Tibial artery (tissue), 4 donors: ENCODE measurements at regions not wholly inside any gene's neighbourhood (a gene's known extent, or its start where the extent isn't known, plus 50 kb on each side); places are given as distances from the start of the nearest gene placed in this dataset.
A peak's percentile ranks its signal among the peaks of the same experiment; 100 is the strongest.
"Not testable (repeated sequence)": the region's sequence is repeated elsewhere in the genome, so short reads cannot be mapped to it uniquely, and the experiment has no call there.

Source experiments
- DNase-seq, 2 donors: peaks; one replicate each; pipeline ENCODE4 v3.0.0-alpha.2; 2019
- H3K27ac ChIP-seq, 2 donors: fragments of 200-600 bp; sonication (generic) in 1 of 2; 1 replicate in 1 of 2; 2 replicates in 1 of 2; pipeline ENCODE4 v1.5.1; 2018 to 2019; ENCODE audit warnings: mild to moderate bottlenecking in 1 of 2
- H3K27me3 ChIP-seq, 2 donors: fragments of 200-600 bp; sonication (generic) in 1 of 2; one replicate each; pipeline versions ENCODE4 v1.5.1 to v1.6.0; 2016 to 2019
- H3K36me3 ChIP-seq, 3 donors: fragments of 200-600 bp; sonication (generic) in 2 of 3; one replicate each; pipeline ENCODE4 v1.5.1; 2016 to 2019; ENCODE audit warnings: mild to moderate bottlenecking in 2 of 3
- H3K4me1 ChIP-seq, 4 donors: fragments of 200-600 bp; sonication (generic) in 2 of 4; 1 replicate in 3 of 4; 2 replicates in 1 of 4; pipeline ENCODE4 v1.5.1; 2016 to 2019
- H3K4me3 ChIP-seq, 2 donors: fragments of 200-600 bp; sonication (generic) in 1 of 2; 1 replicate in 1 of 2; 2 replicates in 1 of 2; pipeline ENCODE4 v1.5.1; 2018 to 2019; ENCODE audit warnings: mild to moderate bottlenecking in 2 of 2
- H3K9me3 ChIP-seq, 3 donors: fragments of 200-600 bp; sonication (generic) in 1 of 3; one replicate each; pipeline ENCODE4 v1.5.1; 2016 to 2019
- intact Hi-C: fragments of 100-400 bp; cut with DNase I; formaldehyde crosslinking; loops from one replicate; pipeline ENCODE4 v1.15.0; 2023; ENCODE audit warnings: low total_unique reads
- TF ChIP-seq, protein P1 (sequence below), 2 experiments: fragments of 200-600 bp in 1 of 2; fragments of 450-650 bp in 1 of 2; IDR thresholded peaks; one replicate each; pipeline ENCODE4 v1.5.1; 2017 to 2019; ENCODE audit warnings: antibody characterized with exemption in 2 of 2, mild to moderate bottlenecking in 1 of 2, moderate library complexity in 1 of 2

DNA sequence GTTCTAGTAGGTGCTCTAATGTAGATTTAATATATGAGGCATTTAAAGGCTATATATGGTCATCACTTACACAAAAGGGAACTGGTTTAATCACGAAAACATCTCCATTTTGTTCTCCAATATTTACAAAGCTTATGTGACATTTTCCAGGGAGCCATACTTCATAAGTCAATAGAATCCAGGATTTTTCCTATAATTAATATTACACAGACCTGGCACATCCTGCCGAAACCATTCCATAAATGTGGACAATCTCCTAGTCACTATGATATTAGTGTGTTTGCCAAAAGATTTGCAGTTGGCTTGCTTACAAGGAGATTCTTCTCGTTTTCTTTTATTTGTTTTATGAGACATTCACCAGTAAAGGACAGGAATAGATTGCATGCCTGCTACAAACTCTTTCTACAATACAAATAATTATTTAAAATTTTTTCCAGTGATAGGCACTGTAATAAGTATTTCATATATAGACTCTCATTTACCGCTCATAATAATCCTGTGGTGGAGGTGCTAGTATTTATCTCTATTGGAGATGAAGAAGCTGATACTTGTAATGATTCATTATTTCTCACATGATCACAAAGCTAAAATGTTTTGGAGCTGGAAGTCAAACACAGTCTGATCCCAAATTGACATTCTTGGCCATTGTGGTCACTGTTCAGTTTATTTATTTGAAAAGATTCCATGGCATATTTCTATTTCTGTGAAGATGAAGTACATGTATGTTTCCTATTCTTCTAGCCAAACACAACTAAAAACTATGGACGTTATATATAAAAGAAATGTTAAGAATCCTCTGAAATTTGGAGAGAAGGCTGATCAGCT, 597.0 kb downstream of the HTR1B start:
- H3K9me3 ChIP-seq = no peaks in the 10 kb centered on the region
- H3K27me3 ChIP-seq = no peaks in the 10 kb centered on the region
- H3K4me1 ChIP-seq = peaks cover 0 to 55% (median 6%) of the 10 kb centered on the region in 4 donors
- no peak for DNase-seq
- intact Hi-C loops = no loop called here
- H3K4me3 ChIP-seq = no peak overlapping the region
- H3K27ac ChIP-seq = peak overlapping the region; percentile 54 to 61
- TF ChIP-seq, protein P1, sequence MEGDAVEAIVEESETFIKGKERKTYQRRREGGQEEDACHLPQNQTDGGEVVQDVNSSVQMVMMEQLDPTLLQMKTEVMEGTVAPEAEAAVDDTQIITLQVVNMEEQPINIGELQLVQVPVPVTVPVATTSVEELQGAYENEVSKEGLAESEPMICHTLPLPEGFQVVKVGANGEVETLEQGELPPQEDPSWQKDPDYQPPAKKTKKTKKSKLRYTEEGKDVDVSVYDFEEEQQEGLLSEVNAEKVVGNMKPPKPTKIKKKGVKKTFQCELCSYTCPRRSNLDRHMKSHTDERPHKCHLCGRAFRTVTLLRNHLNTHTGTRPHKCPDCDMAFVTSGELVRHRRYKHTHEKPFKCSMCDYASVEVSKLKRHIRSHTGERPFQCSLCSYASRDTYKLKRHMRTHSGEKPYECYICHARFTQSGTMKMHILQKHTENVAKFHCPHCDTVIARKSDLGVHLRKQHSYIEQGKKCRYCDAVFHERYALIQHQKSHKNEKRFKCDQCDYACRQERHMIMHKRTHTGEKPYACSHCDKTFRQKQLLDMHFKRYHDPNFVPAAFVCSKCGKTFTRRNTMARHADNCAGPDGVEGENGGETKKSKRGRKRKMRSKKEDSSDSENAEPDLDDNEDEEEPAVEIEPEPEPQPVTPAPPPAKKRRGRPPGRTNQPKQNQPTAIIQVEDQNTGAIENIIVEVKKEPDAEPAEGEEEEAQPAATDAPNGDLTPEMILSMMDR (IDR thresholded peaks at IDR 0.05) = no peak
- no peaks in the 10 kb centered on the region for H3K36me3 ChIP-seq

DNA sequence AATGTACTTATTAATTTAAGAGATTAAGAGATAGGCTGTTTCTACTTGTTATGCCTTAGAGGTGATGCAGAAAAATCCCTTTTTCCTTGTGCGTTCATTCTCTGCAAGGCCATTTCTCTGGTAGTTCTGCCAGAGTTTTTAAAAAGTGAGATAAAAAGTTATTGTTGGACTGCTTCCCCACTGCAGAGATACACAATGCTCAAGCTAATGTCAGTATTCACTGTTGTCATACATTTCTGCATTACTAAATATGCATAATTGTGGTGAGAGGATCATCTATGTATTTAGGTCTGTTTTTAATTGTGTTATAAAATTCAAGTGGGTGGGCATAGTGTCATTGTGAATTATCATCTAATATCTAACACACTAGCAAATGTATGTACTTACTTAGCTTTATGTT, 600.4 kb downstream of the HTR1B start:
- intact Hi-C loops = no loop called here

DNA sequence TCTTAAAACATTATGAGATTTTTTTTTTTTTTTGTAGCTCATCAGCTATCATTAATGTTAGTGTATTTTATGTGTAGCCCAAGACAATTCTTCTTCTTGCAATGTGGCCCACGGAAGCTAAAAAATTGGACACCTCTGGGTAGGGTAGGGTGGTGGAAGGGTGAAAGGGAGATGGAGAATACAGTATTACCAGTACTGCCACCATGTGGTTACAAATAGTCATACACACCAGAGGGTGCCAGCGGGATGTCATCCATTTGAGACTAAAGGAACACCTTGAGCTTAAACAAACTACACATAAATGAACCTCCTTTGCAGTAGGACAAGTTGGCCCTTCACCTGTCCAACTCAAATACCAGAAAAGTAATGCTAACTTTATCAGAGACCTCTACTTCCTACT, 601.9 kb downstream of the HTR1B start:
- H3K9me3 ChIP-seq = no peaks in the 10 kb centered on the region
- intact Hi-C loops = no loop called here
- DNase-seq = no peak
- no peaks in the 10 kb centered on the region for H3K36me3 ChIP-seq
- H3K27ac ChIP-seq = peak overlapping the region; percentile 6 to 29
- H3K4me1 ChIP-seq = peaks cover 0 to 62% (median 10%) of the 10 kb centered on the region in 4 donors
- H3K4me3 ChIP-seq = no peak overlapping the region
- TF ChIP-seq, protein P1 (IDR thresholded peaks at IDR 0.05) = no peak
- H3K27me3 ChIP-seq = no peaks in the 10 kb centered on the region

More for the DNA sequence above, 600.4 kb downstream of the HTR1B start:
- Histone ChIP-seq H3K4me1 (peaks cover 0 to 56% (median 6%) of the 10 kb centered on the region in 4 donors), H3K36me3 (no peaks in the 10 kb centered on the region), H3K27me3 (no peaks in the 10 kb centered on the region), H3K9me3 (no peaks in the 10 kb centered on the region), H3K27ac (peak overlapping the region; percentile 23 to 61), H3K4me3 (no peak overlapping the region)
- DNase-seq = no peak
- TF ChIP-seq, protein P1 (IDR thresholded peaks at IDR 0.05) = no peak

DNA sequence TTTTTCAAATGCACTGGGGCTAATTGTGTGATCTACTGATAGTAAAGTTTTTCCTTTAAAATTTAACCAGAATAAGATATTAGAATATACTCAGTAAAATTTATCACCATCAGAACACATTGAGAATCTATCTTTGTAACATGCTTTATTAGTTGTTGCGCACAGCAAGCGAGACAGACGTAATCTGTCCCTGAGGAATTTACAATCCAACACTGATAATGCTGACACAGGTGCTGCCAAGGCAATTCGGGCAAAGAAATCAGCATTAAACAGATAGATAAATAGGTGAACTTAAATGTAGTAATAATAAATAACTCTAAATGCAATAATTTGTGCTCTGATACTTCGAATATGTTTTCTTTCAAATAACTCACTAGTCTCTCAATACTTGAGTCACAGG, 607.2 kb downstream of the HTR1B start:
- intact Hi-C loops = no loop called here
- TF ChIP-seq, protein P1 (IDR thresholded peaks at IDR 0.05) = no peak
- no peaks in the 10 kb centered on the region for H3K36me3 ChIP-seq
- DNase-seq = no peak
- H3K4me3 ChIP-seq = no peak overlapping the region
- no peaks in the 10 kb centered on the region for H3K27me3 ChIP-seq
- no peaks in the 10 kb centered on the region for H3K9me3 ChIP-seq
- peak overlapping the region; percentile 40 to 47 for H3K27ac ChIP-seq
- peaks cover 0 to 50% (median 10%) of the 10 kb centered on the region in 4 donors for H3K4me1 ChIP-seq

DNA sequence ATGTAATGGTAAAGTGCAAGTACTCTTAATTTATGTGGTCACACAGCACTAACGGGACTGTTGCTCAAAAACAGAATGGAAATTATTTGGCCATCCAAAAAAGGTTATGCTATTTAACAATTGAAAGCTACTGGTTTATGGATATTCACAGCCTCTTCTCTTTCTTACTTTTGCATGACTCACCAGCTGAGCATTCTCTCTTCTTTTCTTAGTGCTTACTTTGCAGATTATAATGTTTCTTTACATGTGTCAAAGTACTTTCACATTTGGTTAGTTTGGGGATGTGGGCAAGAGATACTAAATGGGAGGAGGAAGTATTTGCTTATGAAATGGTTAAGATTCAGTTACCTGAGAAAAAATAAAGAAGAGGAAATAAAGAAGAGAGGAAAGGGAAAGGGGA, 610.5 kb downstream of the HTR1B start:
- H3K27ac ChIP-seq = no peak overlapping the region
- peaks cover 0 to 44% (median 10%) of the 10 kb centered on the region in 4 donors for H3K4me1 ChIP-seq
- DNase-seq = no peak
- no peak overlapping the region for H3K4me3 ChIP-seq
- H3K36me3 ChIP-seq = no peaks in the 10 kb centered on the region
- TF ChIP-seq, protein P1 (IDR thresholded peaks at IDR 0.05) = no peak
- no peaks in the 10 kb centered on the region for H3K9me3 ChIP-seq
- intact Hi-C loops = no loop called here
- no peaks in the 10 kb centered on the region for H3K27me3 ChIP-seq

DNA sequence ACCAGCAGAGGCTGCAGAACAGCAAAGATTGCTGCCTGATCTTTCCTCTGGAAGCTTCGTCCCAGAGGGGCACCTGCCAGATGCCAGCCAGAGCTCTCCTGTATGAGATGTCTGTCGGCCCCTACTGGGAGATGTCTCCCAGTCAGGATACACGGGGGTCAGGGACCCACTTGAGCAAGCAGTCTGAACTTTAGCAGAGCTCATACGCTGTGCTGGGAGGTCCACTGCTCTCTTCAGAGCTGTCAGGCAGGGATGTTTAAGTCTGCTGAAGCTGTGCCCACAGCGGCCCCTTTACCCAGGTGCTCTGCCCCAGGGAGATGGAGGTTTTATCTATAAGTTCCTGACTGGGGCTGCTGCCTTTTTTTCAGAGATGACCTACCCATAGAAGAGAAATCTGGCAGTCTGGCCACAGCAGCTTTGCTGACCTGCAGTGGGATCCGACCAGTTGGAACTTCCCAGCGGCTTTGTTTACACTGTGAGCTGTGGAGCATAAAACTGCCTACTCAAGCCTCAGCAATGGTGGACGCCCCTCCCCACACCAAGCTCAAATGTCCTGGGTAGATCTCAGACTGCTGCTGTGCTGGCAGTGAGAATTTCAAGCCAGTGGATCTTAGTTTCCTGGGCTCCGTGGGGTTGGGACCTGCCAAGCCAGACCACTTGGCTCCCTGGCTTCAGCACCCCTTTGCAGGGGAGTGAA, 613.9 kb downstream of the HTR1B start:
- DNase-seq, intact Hi-C loops: not testable (repeated sequence)
- H3K4me1 ChIP-seq = peaks cover 0 to 11% (median 0%) of the 10 kb centered on the region in 4 donors

More for the DNA sequence above, 613.9 kb downstream of the HTR1B start:
- not testable (repeated sequence) for H3K36me3 ChIP-seq, H3K27ac ChIP-seq, H3K27me3 ChIP-seq, H3K4me3 ChIP-seq, H3K9me3 ChIP-seq
